ENCODE measurements at regions not wholly inside any gene's neighbourhood (a gene's known extent, or its start where the extent isn't known, plus 50 kb on each side); places are given as distances from the start of the nearest gene placed in this dataset.

- TF ChIP-seq CTCF (IDR thresholded peaks at IDR 0.05; ENCODE audit: low read depth, low read length) (no peak), EZH2phosphoT487 (IDR thresholded peaks at IDR 0.05; ENCODE audit: low read depth) (no peak)
Observed at GRCh38 chr6:77145244-77145643, 318.0 kb downstream of the HTR1B start.

Data from OCI-LY3 (cell line).